ENCODE measurements at regions not wholly inside any gene's neighbourhood (a gene's known extent, or its start where the extent isn't known, plus 50 kb on each side); places are given as distances from the start of the nearest gene placed in this dataset.

GRCh38 chr2:22055784-22056620 lies 932.2 kb downstream of the TDRD15 start (continued):
- TF ChIP-seq ZNF17 (CRISPR knock-in tag; IDR thresholded peaks at IDR 0.05) (no peak), ZBTB34 (CRISPR knock-in tag; IDR thresholded peaks at IDR 0.05) (no peak; the same call in 1 of the 2 replicates), ZC3H4 (CRISPR knock-in tag; IDR thresholded peaks at IDR 0.05; ENCODE audit: borderline replicate concordance) (no peak), ZMYM3 (CRISPR knock-in tag; IDR thresholded peaks at IDR 0.05) (no peak), UBTF (CRISPR knock-in tag; IDR thresholded peaks at IDR 0.05) (no peak), XRCC5 (optimal IDR thresholded peaks at IDR 0.05; ENCODE audit: low read length) (no peak), PRDM10 (CRISPR knock-in tag; IDR thresholded peaks at IDR 0.05; ENCODE audit: low read depth) (0 out of 2 replicates have a peak, but pooled peaks have one; percentile 52), EP300 (IDR thresholded peaks at IDR 0.05; ENCODE audit: low read depth in 2 of 2, low read length in 2 of 2) (peak; percentile 94 to 96; a peak in 3 of 4 replicates), EP300 (CRISPR knock-in tag; IDR thresholded peaks at IDR 0.05; ENCODE audit: borderline replicate concordance) (peak; percentile 79; the same call in 1 of the 2 replicates), HNF4A (CRISPR knock-in tag; IDR thresholded peaks at IDR 0.05) (peak; percentile 100), ZNF335 (CRISPR knock-in tag; IDR thresholded peaks at IDR 0.05) (0 out of 2 replicates have a peak, but pooled peaks have one; percentile 45), HNF1A (IDR thresholded peaks at IDR 0.05; ENCODE audit: low read depth) (peak; percentile 86), HNF1A (CRISPR knock-in tag; IDR thresholded peaks at IDR 0.05; ENCODE audit: borderline replicate concordance) (peak; percentile 61), ZNF782 (CRISPR knock-in tag; IDR thresholded peaks at IDR 0.05; ENCODE audit: borderline replicate concordance) (no peak), CBX1 (IDR thresholded peaks at IDR 0.05; ENCODE audit: low read depth) (peak; percentile 52), MAF1 (CRISPR knock-in tag; IDR thresholded peaks at IDR 0.05; ENCODE audit: borderline replicate concordance) (no peak)

Measured in HepG2 (cell line).